NB4 (cell line): ENCODE measurements at regions not wholly inside any gene's neighbourhood (a gene's known extent, or its start where the extent isn't known, plus 50 kb on each side); places are given as distances from the start of the nearest gene placed in this dataset.

Source experiments
- DNase-seq: peaks from one replicate; pipeline ENCODE4 v3.0.0; 2010; ENCODE audit warnings: low read depth
- H3K4me3 ChIP-seq: one replicate; pipeline ENCODE4 v1.5.1; 2011; ENCODE audit warnings: mild to moderate bottlenecking, low read depth, low read length, moderate library complexity
- MYC ChIP-seq: IDR thresholded peaks from 2 replicates; pipeline ENCODE4 v1.6.1; 2011; ENCODE audit warnings: low read depth, low read length
- POLR2A ChIP-seq: IDR thresholded peaks from 2 replicates; pipeline ENCODE4 v1.6.1; 2011; ENCODE audit warnings: mild to moderate bottlenecking; ENCODE audit not compliant: insufficient read length; ENCODE audit errors: extremely low read depth
- TF ChIP-seq, protein P1 (sequence below): IDR thresholded peaks from 2 replicates; pipeline ENCODE4 v1.6.1; 2011; ENCODE audit warnings: low read depth, low read length
- TF ChIP-seq, protein P2 (sequence below): IDR thresholded peaks from one replicate; pipeline ENCODE4 v1.5.1; 2012; ENCODE audit warnings: low read depth, low read length

DNA sequence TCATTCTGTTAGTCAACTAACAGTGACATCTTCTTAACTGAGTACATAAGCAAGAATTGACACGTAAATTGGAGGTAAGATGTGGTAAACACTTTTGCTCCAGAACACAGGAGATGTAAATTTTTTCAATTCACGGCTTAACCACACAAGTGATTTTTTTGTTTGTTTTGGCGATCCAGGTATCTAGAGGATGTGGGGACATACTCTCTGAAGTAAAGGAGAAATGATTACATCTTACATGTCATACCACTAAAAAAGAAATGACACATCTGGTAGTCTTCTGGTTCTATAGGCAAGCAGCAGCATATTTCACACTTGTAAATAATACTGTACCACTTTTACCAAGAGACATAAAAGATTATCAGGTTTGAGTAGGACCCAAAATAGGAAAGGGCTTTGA, 200.3 kb upstream of the ZWINT start:
- TF ChIP-seq, protein P1, sequence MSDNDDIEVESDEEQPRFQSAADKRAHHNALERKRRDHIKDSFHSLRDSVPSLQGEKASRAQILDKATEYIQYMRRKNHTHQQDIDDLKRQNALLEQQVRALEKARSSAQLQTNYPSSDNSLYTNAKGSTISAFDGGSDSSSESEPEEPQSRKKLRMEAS: no peak
- TF ChIP-seq MYC (no peak), POLR2A (no peak)
- TF ChIP-seq, protein P2, sequence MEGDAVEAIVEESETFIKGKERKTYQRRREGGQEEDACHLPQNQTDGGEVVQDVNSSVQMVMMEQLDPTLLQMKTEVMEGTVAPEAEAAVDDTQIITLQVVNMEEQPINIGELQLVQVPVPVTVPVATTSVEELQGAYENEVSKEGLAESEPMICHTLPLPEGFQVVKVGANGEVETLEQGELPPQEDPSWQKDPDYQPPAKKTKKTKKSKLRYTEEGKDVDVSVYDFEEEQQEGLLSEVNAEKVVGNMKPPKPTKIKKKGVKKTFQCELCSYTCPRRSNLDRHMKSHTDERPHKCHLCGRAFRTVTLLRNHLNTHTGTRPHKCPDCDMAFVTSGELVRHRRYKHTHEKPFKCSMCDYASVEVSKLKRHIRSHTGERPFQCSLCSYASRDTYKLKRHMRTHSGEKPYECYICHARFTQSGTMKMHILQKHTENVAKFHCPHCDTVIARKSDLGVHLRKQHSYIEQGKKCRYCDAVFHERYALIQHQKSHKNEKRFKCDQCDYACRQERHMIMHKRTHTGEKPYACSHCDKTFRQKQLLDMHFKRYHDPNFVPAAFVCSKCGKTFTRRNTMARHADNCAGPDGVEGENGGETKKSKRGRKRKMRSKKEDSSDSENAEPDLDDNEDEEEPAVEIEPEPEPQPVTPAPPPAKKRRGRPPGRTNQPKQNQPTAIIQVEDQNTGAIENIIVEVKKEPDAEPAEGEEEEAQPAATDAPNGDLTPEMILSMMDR: no peak
- H3K4me3 ChIP-seq: no peak overlapping the region
- DNase-seq: no peak

DNA sequence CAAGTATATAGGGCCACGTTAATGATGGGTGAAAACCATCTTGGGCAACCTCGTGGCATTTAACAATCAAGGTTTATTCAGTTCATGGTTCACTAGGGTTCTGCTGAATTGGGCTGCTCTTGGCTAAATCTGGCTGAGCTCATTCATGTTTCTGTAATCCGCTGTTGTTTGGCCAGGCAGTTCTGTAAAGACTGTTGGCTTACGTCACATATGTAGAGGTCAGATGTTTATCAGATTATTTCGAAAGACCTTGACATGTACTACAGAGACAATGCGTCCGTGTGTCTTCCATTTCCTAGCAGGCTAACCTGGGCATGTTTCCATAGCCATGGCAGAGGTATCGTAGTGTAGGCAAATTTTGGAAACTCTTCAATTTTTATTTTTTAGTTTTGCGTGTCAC, 190.0 kb upstream of the ZWINT start:
- TF ChIP-seq MYC (no peak), POLR2A (no peak)
- TF ChIP-seq, protein P1: no peak
- TF ChIP-seq, protein P2: no peak
- DNase-seq: peak; percentile 28
- H3K4me3 ChIP-seq: no peak overlapping the region

DNA sequence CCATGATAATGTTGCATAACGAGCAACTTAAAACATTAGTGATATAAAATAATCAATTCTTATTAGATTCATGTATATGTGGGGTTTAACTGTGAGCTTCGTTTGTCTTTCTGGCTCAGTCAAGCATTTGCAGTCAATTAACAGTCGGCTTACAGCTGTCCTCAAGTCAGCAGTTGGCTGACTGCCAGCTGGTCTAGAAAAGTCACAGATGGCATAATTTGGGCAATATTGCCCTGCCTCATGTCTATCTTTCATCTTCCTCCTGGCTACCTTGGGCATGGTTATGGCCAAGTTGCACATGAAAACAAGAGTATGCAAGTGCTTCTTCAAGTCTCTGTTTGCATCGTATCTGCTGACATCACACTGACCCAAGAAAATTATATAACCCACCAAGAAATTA, 186.1 kb upstream of the ZWINT start:
- H3K4me3 ChIP-seq: no peak overlapping the region
- no peak for DNase-seq
- TF ChIP-seq, protein P1: no peak
- TF ChIP-seq POLR2A: no peak
- no peak for TF ChIP-seq MYC
- TF ChIP-seq, protein P2: no peak

DNA sequence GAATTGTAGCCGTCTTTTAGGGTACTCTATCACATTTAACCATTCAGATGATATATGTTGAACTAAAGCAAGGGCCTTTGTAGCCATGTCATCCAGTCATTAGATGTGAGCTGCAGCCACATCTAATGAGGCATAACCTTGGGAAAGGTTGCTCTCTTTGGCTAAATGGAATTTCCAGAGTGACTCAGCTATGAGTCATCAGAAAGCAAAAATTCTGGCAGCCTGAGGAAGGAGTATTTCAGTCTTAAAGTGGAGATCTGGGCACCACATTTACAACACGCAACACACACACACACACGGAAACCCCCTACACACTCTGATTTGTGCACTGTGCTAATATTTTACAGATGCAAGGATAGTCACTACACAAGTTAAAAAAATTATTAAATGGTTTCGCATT, 176.9 kb upstream of the ZWINT start:
- H3K4me3 ChIP-seq: no peak overlapping the region
- TF ChIP-seq MYC (no peak), POLR2A (no peak)
- TF ChIP-seq, protein P2: no peak
- TF ChIP-seq, protein P1: no peak
- DNase-seq: peak; percentile 6

DNA sequence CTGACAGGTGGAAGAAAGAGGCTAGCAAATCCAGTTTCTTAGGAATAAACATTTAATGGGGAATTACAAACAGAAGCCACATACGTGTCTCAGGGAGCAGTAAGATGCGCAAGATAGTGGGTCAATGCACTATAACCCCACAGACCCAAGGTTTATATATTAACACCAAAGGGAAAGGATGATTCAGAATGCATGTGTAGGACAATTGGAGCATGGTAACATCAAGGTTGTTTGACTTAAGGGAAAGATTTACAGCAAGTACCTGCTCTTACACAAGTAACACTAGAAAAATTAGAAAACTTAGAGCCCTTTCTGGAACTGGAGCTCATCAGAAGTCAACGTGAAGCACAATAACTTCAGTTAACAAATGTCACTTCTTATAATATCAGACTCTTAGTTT, 161.1 kb upstream of the ZWINT start:
- DNase-seq: no peak
- no peak overlapping the region for H3K4me3 ChIP-seq
- TF ChIP-seq, protein P2: no peak
- TF ChIP-seq, protein P1: no peak
- no peak for TF ChIP-seq MYC
- no peak for TF ChIP-seq POLR2A

DNA sequence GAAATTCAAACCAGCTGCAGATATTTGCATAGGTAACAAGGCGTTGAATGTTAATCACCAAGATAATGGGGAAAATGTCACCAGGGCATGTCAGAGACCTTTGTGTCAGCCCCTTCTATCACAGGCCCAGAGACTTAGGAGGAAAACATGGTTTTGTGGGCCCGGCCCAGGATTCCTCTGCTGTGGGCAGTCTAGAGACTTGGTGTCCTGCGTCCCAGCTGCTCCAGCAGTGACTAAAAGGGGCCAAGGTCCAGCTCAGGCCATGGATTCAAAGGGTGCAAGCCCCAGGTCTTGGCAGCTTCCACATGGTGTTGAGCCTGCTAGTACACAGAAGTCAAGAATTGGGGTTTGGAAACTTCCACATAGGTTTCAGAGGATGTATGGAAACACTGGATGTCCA, 147.5 kb upstream of the ZWINT start:
- TF ChIP-seq, protein P2: no peak
- no peak for TF ChIP-seq POLR2A
- TF ChIP-seq, protein P1: no peak
- TF ChIP-seq MYC: no peak
- DNase-seq: no peak
- H3K4me3 ChIP-seq: no peak overlapping the region
